ENCODE measurements at regions not wholly inside any gene's neighbourhood (a gene's known extent, or its start where the extent isn't known, plus 50 kb on each side); places are given as distances from the start of the nearest gene placed in this dataset.

DNA sequence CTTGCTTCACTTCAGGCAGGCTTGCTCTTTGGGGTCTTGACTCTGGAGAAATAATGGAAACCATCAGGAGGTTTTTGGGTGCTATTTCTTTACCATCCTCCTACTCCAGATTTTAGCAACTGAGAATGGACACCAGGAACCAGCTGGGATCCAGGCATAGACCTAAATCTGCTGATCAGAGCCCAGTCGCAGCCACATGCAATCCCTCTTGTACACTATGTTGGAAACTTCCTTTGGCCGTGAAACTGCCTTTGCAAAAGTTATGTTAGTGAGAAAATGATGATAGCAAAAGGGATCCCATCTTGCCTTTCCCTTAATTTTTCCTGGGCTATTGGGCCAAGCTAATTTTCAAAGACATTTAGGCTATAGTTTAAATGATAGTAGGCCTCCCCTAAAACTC, 158.8 kb upstream of the ARL4C start:
- Histone ChIP-seq H3F3A (ENCODE audit: insufficient read depth, low read length, poor library complexity, severe bottlenecking) (no peaks in the 10 kb centered on the region), H3K27ac (ENCODE audit: low read length) (no peak overlapping the region), H3K9me2 (ENCODE audit: insufficient read depth, low read length) (no peaks in the 10 kb centered on the region), H4K20me1 (ENCODE audit: insufficient read depth) (no peaks in the 10 kb centered on the region), H3K4me3 (ENCODE audit: low read length) (no peak overlapping the region), H3K9me3 (ENCODE audit: low read length) (peaks cover 4% of the 10 kb centered on the region), H3K79me2 (replicated peaks; ENCODE audit: insufficient read depth, low read length) (no peaks in the 10 kb centered on the region), H3K27me3 (ENCODE audit: insufficient read depth, low read depth, low read length) (no peaks in the 10 kb centered on the region), H3K9ac (ENCODE audit: low read length) (no peak overlapping the region), H3K36me3 (ENCODE audit: insufficient read depth, low read length) (no peaks in the 10 kb centered on the region), H3K4me2 (ENCODE audit: low read length) (no peak overlapping the region), H2AFZ (ENCODE audit: low read depth, low read length) (no peak overlapping the region)
- no peak for TF ChIP-seq EZH2 (IDR thresholded peaks at IDR 0.05; ENCODE audit: borderline replicate concordance, insufficient read depth, low read length, poor library complexity, severe bottlenecking)
- TF ChIP-seq SMC3 (conservative IDR thresholded peaks at IDR 0.05; ENCODE audit: poor library complexity): no peak
- TF ChIP-seq, protein P1, sequence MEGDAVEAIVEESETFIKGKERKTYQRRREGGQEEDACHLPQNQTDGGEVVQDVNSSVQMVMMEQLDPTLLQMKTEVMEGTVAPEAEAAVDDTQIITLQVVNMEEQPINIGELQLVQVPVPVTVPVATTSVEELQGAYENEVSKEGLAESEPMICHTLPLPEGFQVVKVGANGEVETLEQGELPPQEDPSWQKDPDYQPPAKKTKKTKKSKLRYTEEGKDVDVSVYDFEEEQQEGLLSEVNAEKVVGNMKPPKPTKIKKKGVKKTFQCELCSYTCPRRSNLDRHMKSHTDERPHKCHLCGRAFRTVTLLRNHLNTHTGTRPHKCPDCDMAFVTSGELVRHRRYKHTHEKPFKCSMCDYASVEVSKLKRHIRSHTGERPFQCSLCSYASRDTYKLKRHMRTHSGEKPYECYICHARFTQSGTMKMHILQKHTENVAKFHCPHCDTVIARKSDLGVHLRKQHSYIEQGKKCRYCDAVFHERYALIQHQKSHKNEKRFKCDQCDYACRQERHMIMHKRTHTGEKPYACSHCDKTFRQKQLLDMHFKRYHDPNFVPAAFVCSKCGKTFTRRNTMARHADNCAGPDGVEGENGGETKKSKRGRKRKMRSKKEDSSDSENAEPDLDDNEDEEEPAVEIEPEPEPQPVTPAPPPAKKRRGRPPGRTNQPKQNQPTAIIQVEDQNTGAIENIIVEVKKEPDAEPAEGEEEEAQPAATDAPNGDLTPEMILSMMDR (IDR thresholded peaks at IDR 0.05; ENCODE audit: poor library complexity, severe bottlenecking): no peak
- TF ChIP-seq TAF1 (IDR thresholded peaks at IDR 0.05; ENCODE audit: low read depth): no peak
- TF ChIP-seq MXI1 (conservative IDR thresholded peaks at IDR 0.05; ENCODE audit: poor library complexity, severe bottlenecking): no peak
- TF ChIP-seq, protein P2, sequence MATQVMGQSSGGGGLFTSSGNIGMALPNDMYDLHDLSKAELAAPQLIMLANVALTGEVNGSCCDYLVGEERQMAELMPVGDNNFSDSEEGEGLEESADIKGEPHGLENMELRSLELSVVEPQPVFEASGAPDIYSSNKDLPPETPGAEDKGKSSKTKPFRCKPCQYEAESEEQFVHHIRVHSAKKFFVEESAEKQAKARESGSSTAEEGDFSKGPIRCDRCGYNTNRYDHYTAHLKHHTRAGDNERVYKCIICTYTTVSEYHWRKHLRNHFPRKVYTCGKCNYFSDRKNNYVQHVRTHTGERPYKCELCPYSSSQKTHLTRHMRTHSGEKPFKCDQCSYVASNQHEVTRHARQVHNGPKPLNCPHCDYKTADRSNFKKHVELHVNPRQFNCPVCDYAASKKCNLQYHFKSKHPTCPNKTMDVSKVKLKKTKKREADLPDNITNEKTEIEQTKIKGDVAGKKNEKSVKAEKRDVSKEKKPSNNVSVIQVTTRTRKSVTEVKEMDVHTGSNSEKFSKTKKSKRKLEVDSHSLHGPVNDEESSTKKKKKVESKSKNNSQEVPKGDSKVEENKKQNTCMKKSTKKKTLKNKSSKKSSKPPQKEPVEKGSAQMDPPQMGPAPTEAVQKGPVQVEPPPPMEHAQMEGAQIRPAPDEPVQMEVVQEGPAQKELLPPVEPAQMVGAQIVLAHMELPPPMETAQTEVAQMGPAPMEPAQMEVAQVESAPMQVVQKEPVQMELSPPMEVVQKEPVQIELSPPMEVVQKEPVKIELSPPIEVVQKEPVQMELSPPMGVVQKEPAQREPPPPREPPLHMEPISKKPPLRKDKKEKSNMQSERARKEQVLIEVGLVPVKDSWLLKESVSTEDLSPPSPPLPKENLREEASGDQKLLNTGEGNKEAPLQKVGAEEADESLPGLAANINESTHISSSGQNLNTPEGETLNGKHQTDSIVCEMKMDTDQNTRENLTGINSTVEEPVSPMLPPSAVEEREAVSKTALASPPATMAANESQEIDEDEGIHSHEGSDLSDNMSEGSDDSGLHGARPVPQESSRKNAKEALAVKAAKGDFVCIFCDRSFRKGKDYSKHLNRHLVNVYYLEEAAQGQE (IDR thresholded peaks at IDR 0.05; ENCODE audit: borderline replicate concordance): no peak
- no peak for TF ChIP-seq RAD21 (conservative IDR thresholded peaks at IDR 0.05)
- TF ChIP-seq POLR2AphosphoS5 (IDR thresholded peaks at IDR 0.05): no peak
- TF ChIP-seq EP300 (conservative IDR thresholded peaks at IDR 0.05; ENCODE audit: poor library complexity, severe bottlenecking): no peak

DNA sequence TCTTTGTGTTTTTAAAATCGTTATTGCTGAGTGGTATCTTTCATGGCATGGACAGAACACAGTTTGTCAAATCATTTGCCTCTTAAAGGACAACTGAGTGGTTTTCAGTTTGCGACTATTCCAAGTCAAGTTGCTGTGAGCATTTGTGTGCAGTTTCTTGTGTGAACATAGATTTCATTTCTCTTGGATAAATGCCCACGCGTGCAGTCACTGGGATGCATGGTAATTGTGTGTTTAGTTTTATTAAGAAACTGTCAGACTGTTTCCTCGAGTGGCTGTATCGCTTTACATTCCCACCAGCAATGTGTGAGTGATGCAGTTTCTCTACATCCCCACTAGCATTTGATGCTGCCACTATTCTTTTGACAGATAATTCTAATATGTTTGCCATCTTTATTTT, 154.0 kb upstream of the ARL4C start:
- Histone ChIP-seq H3K4me2 (ENCODE audit: low read length) (no peak overlapping the region), H3K9me2 (ENCODE audit: insufficient read depth, low read length) (no peaks in the 10 kb centered on the region), H3K9me3 (ENCODE audit: low read length) (no peaks in the 10 kb centered on the region), H3F3A (ENCODE audit: insufficient read depth, low read length, poor library complexity, severe bottlenecking) (no peaks in the 10 kb centered on the region), H3K79me2 (replicated peaks; ENCODE audit: insufficient read depth, low read length) (no peaks in the 10 kb centered on the region), H3K27ac (ENCODE audit: low read length) (no peak overlapping the region), H3K36me3 (ENCODE audit: insufficient read depth, low read length) (no peaks in the 10 kb centered on the region), H2AFZ (ENCODE audit: low read depth, low read length) (no peak overlapping the region), H4K20me1 (ENCODE audit: insufficient read depth) (no peaks in the 10 kb centered on the region), H3K9ac (ENCODE audit: low read length) (no peak overlapping the region), H3K4me3 (ENCODE audit: low read length) (no peak overlapping the region), H3K27me3 (ENCODE audit: insufficient read depth, low read depth, low read length) (no peaks in the 10 kb centered on the region)
- TF ChIP-seq, protein P1 (IDR thresholded peaks at IDR 0.05; ENCODE audit: poor library complexity, severe bottlenecking): no peak
- TF ChIP-seq RAD21 (conservative IDR thresholded peaks at IDR 0.05) (no peak), EZH2 (IDR thresholded peaks at IDR 0.05; ENCODE audit: borderline replicate concordance, insufficient read depth, low read length, poor library complexity, severe bottlenecking) (no peak), TAF1 (IDR thresholded peaks at IDR 0.05; ENCODE audit: low read depth) (no peak), POLR2AphosphoS5 (IDR thresholded peaks at IDR 0.05) (no peak), EP300 (conservative IDR thresholded peaks at IDR 0.05; ENCODE audit: poor library complexity, severe bottlenecking) (no peak), SMC3 (conservative IDR thresholded peaks at IDR 0.05; ENCODE audit: poor library complexity) (no peak), MXI1 (conservative IDR thresholded peaks at IDR 0.05; ENCODE audit: poor library complexity, severe bottlenecking) (no peak)
- TF ChIP-seq, protein P2 (IDR thresholded peaks at IDR 0.05; ENCODE audit: borderline replicate concordance): no peak
